H1 (cell line): ENCODE measurements at regions not wholly inside any gene's neighbourhood (a gene's known extent, or its start where the extent isn't known, plus 50 kb on each side); places are given as distances from the start of the nearest gene placed in this dataset.

Experiments used
- CTCF ChIA-PET: fragments of 300-600 bp; sonication (Branson Sonifier 250); formaldehyde crosslinking; loops from one replicate; lab custom pipeline; 2021; ENCODE audit not compliant: partially characterized antibody; lab: Charles Lee
- POLR2A ChIA-PET: fragments of 300-600 bp; sonication (Branson Sonifier 250); formaldehyde crosslinking; loops from one replicate; lab custom pipeline; 2021; ENCODE audit warnings: inconsistent platforms; ENCODE audit not compliant: partially characterized antibody; lab: Charles Lee
- DNase-seq, 2 experiments: peaks; one replicate each; pipeline versions ENCODE4 v3.0.0 to v3.0.0-alpha.2; 2010 to 2022; ENCODE audit warnings: low spot score in 2 of 2, low read depth in 1 of 2, mixed read lengths in 1 of 2
- FAIRE-seq: peaks from 2 replicates; lab custom pipeline; 2011; peaks lifted over from hg19 to GRCh38; lab: Jason Lieb, UNC
- H2AFZ ChIP-seq: 2 replicates; pipeline ENCODE4 v1.8.1; 2012; ENCODE audit warnings: low read length, inconsistent platforms
- H2AK5ac ChIP-seq: 2 replicates; pipeline ENCODE4 v1.6.1; 2013; ENCODE audit warnings: low read depth, low read length
- H2BK120ac ChIP-seq: replicated peaks from 2 replicates; pipeline ENCODE3; 2013; ENCODE audit warnings: low read depth, low read length, inconsistent platforms
- H2BK12ac ChIP-seq: 2 replicates; pipeline ENCODE4 v1.6.1; 2013; ENCODE audit warnings: low read depth, low read length
- H2BK15ac ChIP-seq: 2 replicates; pipeline ENCODE4 v1.6.1; 2013; ENCODE audit warnings: low read length
- H2BK20ac ChIP-seq: 2 replicates; pipeline ENCODE4 v1.6.1; 2013; ENCODE audit warnings: low read length
- H2BK5ac ChIP-seq: 2 replicates; pipeline ENCODE4 v1.6.1; 2013; ENCODE audit warnings: low read depth, low read length
- H3K14ac ChIP-seq: 2 replicates; pipeline ENCODE4 v1.6.1; 2013; ENCODE audit warnings: inconsistent platforms; ENCODE audit not compliant: insufficient read length
- H3K18ac ChIP-seq: 2 replicates; pipeline ENCODE4 v1.6.1; 2013; ENCODE audit warnings: low read length; ENCODE audit errors: extremely low read depth
- H3K23ac ChIP-seq: 2 replicates; pipeline ENCODE4 v1.6.1; 2013; ENCODE audit warnings: inconsistent platforms; ENCODE audit not compliant: insufficient read length
- H3K23me2 ChIP-seq: 2 replicates; pipeline ENCODE4 v1.6.1; 2013; ENCODE audit warnings: low read depth, low read length
- H3K27ac ChIP-seq: 2 replicates; pipeline ENCODE4 v1.6.1; 2011; ENCODE audit warnings: low read depth, low read length, inconsistent platforms
- H3K27me3 ChIP-seq, 4 experiments: replicated peaks in 1 of 4; 1 replicate in 1 of 4; 2 replicates in 3 of 4; pipeline versions ENCODE4 v1.6.1 to v1.8.1; 2011 to 2013; ENCODE audit warnings: low read length in 3 of 4, mild to moderate bottlenecking in 3 of 4, inconsistent platforms in 2 of 4, mixed read lengths in 2 of 4, moderate library complexity in 1 of 4; ENCODE audit not compliant: control insufficient read depth in 3 of 4, insufficient read depth in 3 of 4; ENCODE audit errors: extremely low read depth in 1 of 4
- H3K36me3 ChIP-seq, 4 experiments: 2 replicates each; pipeline versions ENCODE4 v1.6.1 to v1.8.1; 2011 to 2013; ENCODE audit warnings: mild to moderate bottlenecking in 4 of 4, low read length in 3 of 4, moderate library complexity in 2 of 4, control low read depth in 1 of 4, inconsistent platforms in 1 of 4; ENCODE audit not compliant: insufficient read depth in 4 of 4, control insufficient read depth in 2 of 4
- H3K4ac ChIP-seq: replicated peaks from 2 replicates; pipeline ENCODE3; 2013; ENCODE audit warnings: low read length, low read depth, mixed read lengths, inconsistent platforms; ENCODE audit not compliant: insufficient read length
- H3K4me1 ChIP-seq, 4 experiments: replicated peaks in 1 of 4; 1 replicate in 1 of 4; 2 replicates in 3 of 4; pipeline versions ENCODE4 v1.6.1 to v1.8.1; 2011 to 2013; ENCODE audit warnings: low read length in 3 of 4, inconsistent platforms in 2 of 4, mixed read lengths in 1 of 4; ENCODE audit not compliant: insufficient read depth in 4 of 4, control insufficient read depth in 3 of 4
- H3K4me2 ChIP-seq, 2 experiments: 2 replicates each; pipeline versions ENCODE4 v1.6.1 to v1.8.1; 2011 to 2013; ENCODE audit warnings: low read depth in 2 of 2, low read length in 2 of 2, control low read depth in 1 of 2, inconsistent platforms in 1 of 2, mild to moderate bottlenecking in 1 of 2; ENCODE audit not compliant: insufficient read depth in 1 of 2
- H3K4me3 ChIP-seq, 4 experiments: fragments of 200-600, 300-600 bp in 1 of 4; sonication (generic), shearing (Covaris generic), sonication (Bioruptor Twin) in 1 of 4; 2 replicates each; pipeline versions ENCODE4 v1.5.1 to v1.8.1; 2011 to 2016; ENCODE audit warnings: low read length in 4 of 4, low read depth in 3 of 4, control low read depth in 2 of 4, inconsistent platforms in 2 of 4, mild to moderate bottlenecking in 2 of 4, mixed read lengths in 1 of 4, moderate library complexity in 1 of 4; ENCODE audit not compliant: insufficient read depth in 2 of 4; ENCODE audit errors: extremely low read depth in 1 of 4
- H3K56ac ChIP-seq: replicated peaks from 2 replicates; pipeline ENCODE3; 2013; ENCODE audit warnings: low read depth, mild to moderate bottlenecking, mixed read lengths, low read length, inconsistent platforms; ENCODE audit not compliant: insufficient read length
- H3K79me1 ChIP-seq: 2 replicates; pipeline ENCODE4 v1.6.1; 2013; ENCODE audit warnings: low read depth, low read length, control low read depth
- H3K79me2 ChIP-seq, 2 experiments: 2 replicates each; pipeline versions ENCODE4 v1.6.1 to v1.8.1; 2012 to 2013; ENCODE audit warnings: low read length in 2 of 2, mild to moderate bottlenecking in 2 of 2, inconsistent platforms in 1 of 2; ENCODE audit not compliant: insufficient read depth in 2 of 2, control insufficient read depth in 1 of 2
- H3K9ac ChIP-seq, 4 experiments: replicated peaks in 1 of 4; 1 replicate in 1 of 4; 2 replicates in 3 of 4; pipeline versions ENCODE4 v1.6.1 to v1.8.1; 2011 to 2013; ENCODE audit warnings: low read depth in 3 of 4, low read length in 3 of 4, control low read depth in 2 of 4, mild to moderate bottlenecking in 2 of 4, moderate library complexity in 2 of 4, inconsistent platforms in 1 of 4; ENCODE audit errors: extremely low read depth in 1 of 4
- H3K9me3 ChIP-seq, 2 experiments: 2 replicates each; pipeline versions ENCODE4 v1.6.1 to v1.8.1; 2012 to 2013; ENCODE audit warnings: mild to moderate bottlenecking in 2 of 2, moderate library complexity in 2 of 2, control low read depth in 1 of 2, inconsistent platforms in 1 of 2, low read depth in 1 of 2, low read length in 1 of 2, mixed read lengths in 1 of 2; ENCODE audit not compliant: insufficient read depth in 2 of 2
- H4K20me1 ChIP-seq, 2 experiments: replicated peaks in 1 of 2; 2 replicates each; pipeline versions ENCODE3 to v1.8.1; 2011 to 2013; ENCODE audit warnings: inconsistent platforms in 2 of 2, low read length in 2 of 2, mild to moderate bottlenecking in 1 of 2; ENCODE audit not compliant: insufficient read depth in 2 of 2, control insufficient read depth in 1 of 2
- H4K5ac ChIP-seq: 2 replicates; pipeline ENCODE4 v1.6.1; 2013; ENCODE audit warnings: low read length, low read depth, mixed read lengths, inconsistent platforms; ENCODE audit not compliant: insufficient read length
- H4K8ac ChIP-seq: 2 replicates; pipeline ENCODE4 v1.8.0; 2013; ENCODE audit warnings: mild to moderate bottlenecking, moderate library complexity, low read length, inconsistent platforms; ENCODE audit not compliant: insufficient read depth; ENCODE audit errors: extremely low read depth
- H4K91ac ChIP-seq: replicated peaks from 2 replicates; pipeline ENCODE3; 2013; ENCODE audit warnings: low read length, mixed read lengths, inconsistent platforms; ENCODE audit not compliant: insufficient read length
- ASH2L ChIP-seq: fragments of 200-600, 300-600 bp; sonication (generic); IDR thresholded peaks from one replicate; pipeline ENCODE4 v1.7.1; 2017; ENCODE audit warnings: low read length
- ATF2 ChIP-seq: IDR thresholded peaks from 2 replicates; pipeline ENCODE4 v1.6.1; 2012; ENCODE audit warnings: low read length, inconsistent platforms
- EP300 ChIP-seq, 2 experiments: IDR thresholded peaks; 1 replicate in 1 of 2; 2 replicates in 1 of 2; pipeline ENCODE4 v1.6.1; 2011 to 2012; ENCODE audit warnings: low read depth in 2 of 2, low read length in 2 of 2, mild to moderate bottlenecking in 2 of 2, borderline replicate concordance in 1 of 2, inconsistent platforms in 1 of 2, moderate library complexity in 1 of 2
- HDAC2 ChIP-seq, 2 experiments: fragments of 300-600 bp in 1 of 2; sonication (generic) in 1 of 2; IDR thresholded peaks; 2 replicates each; pipeline ENCODE4 v1.6.1; 2011 to 2012; ENCODE audit warnings: low read depth in 2 of 2, low read length in 2 of 2, mild to moderate bottlenecking in 2 of 2, moderate library complexity in 2 of 2, borderline replicate concordance in 1 of 2, inconsistent platforms in 1 of 2
- HDAC6 ChIP-seq: IDR thresholded peaks from one replicate; pipeline ENCODE4 v1.7.1; 2012; ENCODE audit warnings: low read depth, mild to moderate bottlenecking, inconsistent platforms, low read length, moderate library complexity
- POU5F1 ChIP-seq: IDR thresholded peaks from 2 replicates; pipeline ENCODE4 v1.6.1; 2011; ENCODE audit warnings: low read depth, mild to moderate bottlenecking, low read length, moderate library complexity
- RAD21 ChIP-seq, 2 experiments: IDR thresholded peaks in 1 of 2; conservative IDR thresholded peaks in 1 of 2; 2 replicates each; pipeline ENCODE4 v1.6.1; 2011; ENCODE audit warnings: low read depth in 2 of 2, low read length in 2 of 2, improper control_type of control experiment in 1 of 2, inconsistent platforms in 1 of 2, mild to moderate bottlenecking in 1 of 2, moderate library complexity in 1 of 2
- RFX5 ChIP-seq: IDR thresholded peaks from 2 replicates; pipeline ENCODE4 v1.6.1; 2011; ENCODE audit warnings: low read depth, low read length, improper control_type of control experiment, borderline replicate concordance
- SIRT6 ChIP-seq: IDR thresholded peaks from one replicate; pipeline ENCODE4 v1.7.1; 2012; ENCODE audit warnings: low read length, inconsistent platforms
- SP4 ChIP-seq: IDR thresholded peaks from 2 replicates; pipeline ENCODE4 v1.6.1; 2012; ENCODE audit warnings: low read length, inconsistent platforms
- USF2 ChIP-seq: IDR thresholded peaks from 2 replicates; pipeline ENCODE4 v1.6.1; 2011; ENCODE audit warnings: low read length, improper control_type of control experiment
- WGBS, 2 experiments: shearing (Covaris generic) in 1 of 2; methylation state at CpG; one replicate each; pipeline versions ENCODE4 v1.1.6 to v1.1.7; 2013 to 2015; ENCODE audit warnings: low lambda C conversion rate in 2 of 2, mixed read lengths in 2 of 2, inconsistent platforms in 1 of 2, low coverage in 1 of 2, missing lambda C conversion rate in 1 of 2; ENCODE audit not compliant: insufficient replicate concordance in 2 of 2, insufficient coverage in 1 of 2, insufficient read length in 1 of 2; ENCODE audit errors: extremely low coverage in 1 of 2, missing lambda C conversion rate in 1 of 2; 5-methylcytosine and 5-hydroxymethylcytosine counted together

GRCh38 chr2:196381464-196381863 is 210.1 kb upstream of the STK17B start:
- H3K23me2 ChIP-seq: no peaks in the 10 kb centered on the region
- H3K9ac ChIP-seq: no peak overlapping the region
- H3K56ac ChIP-seq: no peak overlapping the region
- H3K79me2 ChIP-seq: no peaks in the 10 kb centered on the region
- no peaks in the 10 kb centered on the region for H3K9me3 ChIP-seq
- H4K8ac ChIP-seq: no peak overlapping the region
- no peak overlapping the region for H4K5ac ChIP-seq
- no peak overlapping the region for H3K4ac ChIP-seq
- H3K4me1 ChIP-seq: no peaks in the 10 kb centered on the region
- no peak overlapping the region for H3K4me2 ChIP-seq
- no peaks in the 10 kb centered on the region for H3K27me3 ChIP-seq
- no peaks in the 10 kb centered on the region for H3K36me3 ChIP-seq
- DNase-seq (no peak), FAIRE-seq (no peak)
- no peak overlapping the region for H3K18ac ChIP-seq
- H4K20me1 ChIP-seq: no peaks in the 10 kb centered on the region
- no peak overlapping the region for H2BK15ac ChIP-seq
- no peaks in the 10 kb centered on the region for H3K79me1 ChIP-seq
- no peak overlapping the region for H4K91ac ChIP-seq
- H3K27ac ChIP-seq: no peak overlapping the region
- ChIA-PET POLR2A (no interaction called here), CTCF (interaction anchor here (0.8 to 1.8 kb wide), 3 partner anchors 11 to 319 kb away, joined by 3 to 6 read pairs (median 3); no protein-coding TSS in a partner anchor)
- no peak overlapping the region for H2BK20ac ChIP-seq
- no peak overlapping the region for H3K23ac ChIP-seq
- H3K14ac ChIP-seq: no peak overlapping the region
- no peak overlapping the region for H3K4me3 ChIP-seq
- WGBS, 2 experiments: 84% methylated on average over 3 of the region's 3 CpGs; no CpG with 5 or more reads in 1 of the 2 experiments
- no peak overlapping the region for H2BK12ac ChIP-seq
- no peak overlapping the region for H2AK5ac ChIP-seq
- no peak overlapping the region for H2BK120ac ChIP-seq
- H2AFZ ChIP-seq: no peak overlapping the region
- H2BK5ac ChIP-seq: no peak overlapping the region
- TF ChIP-seq SP4: no peak
- no peak for TF ChIP-seq POU5F1
- TF ChIP-seq RFX5: no peak
- TF ChIP-seq ASH2L: no peak
- no peak for TF ChIP-seq SIRT6
- TF ChIP-seq HDAC2 (IDR thresholded peaks at IDR 0.05; ENCODE audit: borderline replicate concordance in 1 of 2, low read depth in 2 of 2, low read length in 2 of 2): no peak
- TF ChIP-seq ATF2: no peak
- no peak for TF ChIP-seq EP300 (IDR thresholded peaks at IDR 0.05; ENCODE audit: borderline replicate concordance in 1 of 2, low read depth in 2 of 2, low read length in 2 of 2)
- TF ChIP-seq USF2: no peak
- no peak for TF ChIP-seq RAD21 (IDR thresholded peaks at IDR 0.05 in 1 of 2, conservative IDR thresholded peaks at IDR 0.05 in 1 of 2; ENCODE audit: low read depth in 2 of 2, low read length in 2 of 2)
- TF ChIP-seq HDAC6: no peak
